DND-41 (cell line): ENCODE measurements at regions not wholly inside any gene's neighbourhood (a gene's known extent, or its start where the extent isn't known, plus 50 kb on each side); places are given as distances from the start of the nearest gene placed in this dataset.

Experiments used
- ATAC-seq: fragments of 200-7000 bp; cut with Tn5 transposase; 3 replicates; pipeline ENCODE4 v1.9.1; 2021; ENCODE audit warnings: low read depth; ENCODE audit not compliant: insufficient read depth
- DNase-seq: peaks from one replicate; pipeline ENCODE4 v3.0.0-alpha.2; 2020
- H2AFZ ChIP-seq: 2 replicates; pipeline ENCODE4 v1.6.0; 2012; ENCODE audit warnings: low read depth, low read length
- H3K27ac ChIP-seq: 2 replicates; pipeline ENCODE4 v1.5.1; 2012; ENCODE audit warnings: low read length, inconsistent platforms
- H3K27me3 ChIP-seq: fragments of 200-600 bp; sonication (generic); 2 replicates; pipeline ENCODE4 v1.6.0; 2012; ENCODE audit warnings: low read length, mild to moderate bottlenecking, inconsistent platforms; ENCODE audit not compliant: insufficient read depth, poor library complexity
- H3K36me3 ChIP-seq: 2 replicates; pipeline ENCODE4 v1.5.1; 2012; ENCODE audit warnings: low read length, inconsistent platforms; ENCODE audit not compliant: insufficient read depth
- H3K4me1 ChIP-seq: 2 replicates; pipeline ENCODE4 v1.5.1; 2012; ENCODE audit warnings: mild to moderate bottlenecking, low read length; ENCODE audit not compliant: insufficient read depth
- H3K4me2 ChIP-seq: 2 replicates; pipeline ENCODE4 v1.6.0; 2012; ENCODE audit warnings: mild to moderate bottlenecking, moderate library complexity, low read length, inconsistent platforms; ENCODE audit not compliant: insufficient read depth
- H3K4me3 ChIP-seq, 2 experiments: fragments of 200-600 bp in 1 of 2; shearing (Covaris generic) in 1 of 2; 2 replicates each; pipeline ENCODE4 v1.5.1; 2012 to 2016; ENCODE audit warnings: inconsistent platforms in 2 of 2, low read length in 2 of 2, mild to moderate bottlenecking in 2 of 2, low read depth in 1 of 2, moderate library complexity in 1 of 2
- H3K79me2 ChIP-seq: 2 replicates; pipeline ENCODE4 v1.6.0; 2012; ENCODE audit warnings: low read length, inconsistent platforms; ENCODE audit not compliant: insufficient read depth
- H3K9ac ChIP-seq: 2 replicates; pipeline ENCODE4 v1.6.0; 2012; ENCODE audit warnings: low read depth, mild to moderate bottlenecking, inconsistent platforms, low read length, moderate library complexity
- H3K9me3 ChIP-seq: 2 replicates; pipeline ENCODE4 v1.5.1; 2012; ENCODE audit warnings: low read length, moderate library complexity, mild to moderate bottlenecking, inconsistent platforms; ENCODE audit not compliant: insufficient read depth, severe bottlenecking
- H4K20me1 ChIP-seq: 2 replicates; pipeline ENCODE4 v1.6.0; 2012; ENCODE audit warnings: low read length; ENCODE audit not compliant: insufficient read depth
- CTCF ChIP-seq: IDR thresholded peaks from 2 replicates; pipeline ENCODE4 v1.5.1; 2012; ENCODE audit warnings: borderline replicate concordance, low read length, moderate library complexity, mild to moderate bottlenecking; ENCODE audit not compliant: poor library complexity, severe bottlenecking; ENCODE audit errors: extremely low read depth
- EZH2 ChIP-seq: IDR thresholded peaks from 3 replicates; pipeline ENCODE4 v1.6.1; 2012; ENCODE audit warnings: borderline replicate concordance, low read depth, mild to moderate bottlenecking, moderate library complexity, low read length, inconsistent platforms; ENCODE audit not compliant: severe bottlenecking

- Histone ChIP-seq H3K36me3 (no peaks in the 10 kb centered on the region), H3K9me3 (no peaks in the 10 kb centered on the region), H3K27me3 (no peaks in the 10 kb centered on the region), H3K4me1 (peaks cover 41% of the 10 kb centered on the region), H3K9ac (no peak overlapping the region), H3K79me2 (no peaks in the 10 kb centered on the region), H3K4me2 (no peak overlapping the region), H3K27ac (no peak overlapping the region), H3K4me3 (no peak overlapping the region), H4K20me1 (no peaks in the 10 kb centered on the region), H2AFZ (no peak overlapping the region)
- TF ChIP-seq EZH2 (no peak), CTCF (no peak)
- ATAC-seq (no peak), DNase-seq (no peak)
These were observed 82.4 kb upstream of the FAM9C start for GRCh38 chrX:13126775-13127174.

GRCh38 chrX:13125188-13125587 lies 80.8 kb upstream of the FAM9C start:
- ATAC-seq: no peak
- no peak overlapping the region for H3K4me3 ChIP-seq
- H4K20me1 ChIP-seq: no peaks in the 10 kb centered on the region
- no peak overlapping the region for H3K9ac ChIP-seq
- no peaks in the 10 kb centered on the region for H3K27me3 ChIP-seq
- no peak overlapping the region for H3K4me2 ChIP-seq
- no peaks in the 10 kb centered on the region for H3K36me3 ChIP-seq
- H2AFZ ChIP-seq: no peak overlapping the region
- TF ChIP-seq CTCF (no peak), EZH2 (no peak)
- DNase-seq: no peak
- peaks cover 36% of the 10 kb centered on the region for H3K4me1 ChIP-seq
- no peaks in the 10 kb centered on the region for H3K79me2 ChIP-seq
- no peaks in the 10 kb centered on the region for H3K9me3 ChIP-seq
- peak overlapping the region; percentile 88 for H3K27ac ChIP-seq

- Histone ChIP-seq H3K27me3 (no peaks in the 10 kb centered on the region), H3K4me1 (peaks cover 34% of the 10 kb centered on the region), H4K20me1 (no peaks in the 10 kb centered on the region), H3K4me2 (peak overlapping the region; percentile 42), H2AFZ (peak overlapping the region; percentile 43), H3K79me2 (no peaks in the 10 kb centered on the region), H3K36me3 (no peaks in the 10 kb centered on the region), H3K9me3 (no peaks in the 10 kb centered on the region), H3K9ac (peak overlapping the region; percentile 42), H3K4me3 (no peak overlapping the region), H3K27ac (peak overlapping the region; percentile 88)
- peak; percentile 83 for ATAC-seq
- TF ChIP-seq EZH2 (no peak), CTCF (no peak)
- no peak for DNase-seq
These were observed 79.5 kb upstream of the FAM9C start for GRCh38 chrX:13123857-13124345.
